Peyer's patch (tissue), 4 donors: ENCODE measurements at regions not wholly inside any gene's neighbourhood (a gene's known extent, or its start where the extent isn't known, plus 50 kb on each side); places are given as distances from the start of the nearest gene placed in this dataset.

Experiments
- CTCF ChIP-seq, 6 experiments: fragments of 450-650 bp in 4 of 6; fragments of 200-600 bp in 2 of 6; sonication (generic) in 1 of 6; IDR thresholded peaks; one replicate each; pipeline ENCODE4 v1.5.1; 2017 to 2019; ENCODE audit warnings: antibody characterized with exemption in 6 of 6, mild to moderate bottlenecking in 3 of 6, moderate library complexity in 1 of 6
- POLR2A ChIP-seq, 2 donors: fragments of 450-650 bp; IDR thresholded peaks; one replicate each; pipeline ENCODE4 v1.5.1; 2017; ENCODE audit warnings: antibody characterized with exemption in 2 of 2, mild to moderate bottlenecking in 2 of 2, moderate library complexity in 2 of 2

- TF ChIP-seq CTCF (IDR thresholded peaks at IDR 0.05) = no peak
- no peak for TF ChIP-seq POLR2A (IDR thresholded peaks at IDR 0.05)
Observed at GRCh38 chr14:98947911-98948595, 323.9 kb downstream of the BCL11B start.
